ENCODE measurements at regions not wholly inside any gene's neighbourhood (a gene's known extent, or its start where the extent isn't known, plus 50 kb on each side); places are given as distances from the start of the nearest gene placed in this dataset.

DNA sequence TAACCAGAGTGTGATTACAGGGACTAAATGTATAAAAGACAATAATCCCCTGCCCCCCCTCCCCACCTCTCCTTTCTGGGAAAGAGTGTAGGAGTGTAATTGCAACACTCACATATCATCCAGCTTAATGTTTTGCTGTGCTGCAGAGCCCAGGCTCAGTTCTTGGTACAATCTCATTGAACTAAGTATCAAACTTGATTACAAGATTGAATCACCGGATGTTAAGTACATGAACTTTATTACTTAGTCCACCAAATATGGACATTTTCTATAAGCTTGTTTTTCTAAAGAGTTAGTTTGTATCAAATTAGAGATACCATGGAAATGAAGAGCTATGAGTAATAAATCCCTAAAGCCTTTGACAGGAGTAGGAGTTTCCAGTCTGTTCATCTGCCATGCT is 559.1 kb downstream of the ZNF674 start:
- Histone ChIP-seq H3K79me1 (ENCODE audit: low read depth in 1 of 2, low read length in 2 of 2) (no peaks in the 10 kb centered on the region), H3K9me1 (ENCODE audit: insufficient read depth, low read length) (no peaks in the 10 kb centered on the region), H3K9ac (ENCODE audit: low read depth, low read length) (no peak overlapping the region), H3K36me3 (ENCODE audit: control insufficient read depth, insufficient read depth, low read length) (no peaks in the 10 kb centered on the region), H4K20me1 (ENCODE audit: insufficient read depth, low read length) (no peaks in the 10 kb centered on the region), H3K27me3 (ENCODE audit: control insufficient read depth, insufficient read depth, low read length) (peaks cover 2% of the 10 kb centered on the region; the same call in 1 of the 2 replicates), H2BK5ac (ENCODE audit: low read depth, low read length, poor library complexity, severe bottlenecking) (no peak overlapping the region), H4K8ac (ENCODE audit: low read depth in 2 of 2, low read length in 2 of 2) (no peak overlapping the region), H3K18ac (ENCODE audit: low read depth, low read length) (no peak overlapping the region), H4K91ac (ENCODE audit: insufficient read depth, low read depth, low read length) (no peak overlapping the region), H2BK120ac (ENCODE audit: low read depth, low read length) (no peak overlapping the region), H2AFZ (replicated peaks; ENCODE audit: low read length, poor library complexity) (no peak overlapping the region), H3K4ac (ENCODE audit: low read depth, low read length) (no peak overlapping the region), H2BK15ac (ENCODE audit: low read depth, low read length) (no peak overlapping the region), H3K4me2 (ENCODE audit: low read depth, low read length) (no peak overlapping the region), H2BK20ac (ENCODE audit: low read depth, low read length) (no peak overlapping the region), H3K9me3 (ENCODE audit: control insufficient read depth, insufficient read depth, low read length) (no peaks in the 10 kb centered on the region; the same call in 1 of the 2 replicates), H4K5ac (ENCODE audit: low read depth, low read length) (no peak overlapping the region), H3K14ac (replicated peaks; ENCODE audit: low read depth, low read length) (no peak overlapping the region), H3K23ac (ENCODE audit: low read depth, low read length) (no peak overlapping the region), H3K27ac (ENCODE audit: insufficient read depth, low read length) (no peak overlapping the region), H3K4me3 (ENCODE audit: insufficient read depth, low read depth, low read length) (no peak overlapping the region), H3K4me1 (ENCODE audit: control insufficient read depth, insufficient read depth, low read length) (no peaks in the 10 kb centered on the region), H2AK5ac (ENCODE audit: low read depth, low read length) (no peak overlapping the region), H2AK9ac (replicated peaks; ENCODE audit: low read depth, low read length, poor library complexity) (no peak overlapping the region), H3K56ac (ENCODE audit: extremely low read depth, insufficient read depth, low read length) (no peak overlapping the region)
- CTCF ChIA-PET, result no interaction called here
- dilution Hi-C loops (cut with HindIII; ENCODE audit: low sequenced_read_pairs, unreplicated experiment), result no loop called here
- no peak for TF ChIP-seq NFE2L2 (IDR thresholded peaks at IDR 0.05; ENCODE audit: low read depth, low read length)
- TF ChIP-seq RFX5 (IDR thresholded peaks at IDR 0.05; ENCODE audit: low read depth, low read length), result no peak
- no peak for TF ChIP-seq SMC3 (IDR thresholded peaks at IDR 0.05; ENCODE audit: low read depth, low read length)
- no peak for TF ChIP-seq RCOR1 (IDR thresholded peaks at IDR 0.05; ENCODE audit: insufficient replicate concordance, low read length)
- TF ChIP-seq ELK1 (IDR thresholded peaks at IDR 0.05; ENCODE audit: borderline replicate concordance, low read depth, low read length), result no peak
- no peak for TF ChIP-seq CTCF (conservative IDR thresholded peaks at IDR 0.05; ENCODE audit: low read depth, low read length)
- no peak for TF ChIP-seq USF2 (IDR thresholded peaks at IDR 0.05; ENCODE audit: low read depth, low read length)
- TF ChIP-seq MAZ (IDR thresholded peaks at IDR 0.05; ENCODE audit: borderline replicate concordance, low read depth, low read length), result no peak
- TF ChIP-seq BHLHE40 (IDR thresholded peaks at IDR 0.05; ENCODE audit: low read depth, low read length), result no peak
- TF ChIP-seq MAFK (IDR thresholded peaks at IDR 0.05; ENCODE audit: low read depth, low read length), result no peak
- POLR2A ChIA-PET (ENCODE audit: unreplicated experiment), result no interaction called here
- ATAC-seq (ENCODE audit: low read depth) (no peak), DNase-seq (no peak)
- BruUV-seq (replicated peaks), result no TSS peak
- intact Hi-C loops (cut with micrococcal nuclease), result no loop called here
- WGBS, 2 experiments (ENCODE audit: extremely low coverage in 2 of 2, insufficient read length in 1 of 2), result no CpG with 5 or more reads among the region's 1 CpG
- in situ Hi-C loops (cut with MboI; ENCODE audit: low sequenced_read_pairs), result no loop called here

Measured in IMR-90 (cell line).